ENCODE measurements at regions not wholly inside any gene's neighbourhood (a gene's known extent, or its start where the extent isn't known, plus 50 kb on each side); places are given as distances from the start of the nearest gene placed in this dataset.
"Not testable (repeated sequence)": the region's sequence is repeated elsewhere in the genome, so short reads cannot be mapped to it uniquely, and the experiment has no call there.

DNA sequence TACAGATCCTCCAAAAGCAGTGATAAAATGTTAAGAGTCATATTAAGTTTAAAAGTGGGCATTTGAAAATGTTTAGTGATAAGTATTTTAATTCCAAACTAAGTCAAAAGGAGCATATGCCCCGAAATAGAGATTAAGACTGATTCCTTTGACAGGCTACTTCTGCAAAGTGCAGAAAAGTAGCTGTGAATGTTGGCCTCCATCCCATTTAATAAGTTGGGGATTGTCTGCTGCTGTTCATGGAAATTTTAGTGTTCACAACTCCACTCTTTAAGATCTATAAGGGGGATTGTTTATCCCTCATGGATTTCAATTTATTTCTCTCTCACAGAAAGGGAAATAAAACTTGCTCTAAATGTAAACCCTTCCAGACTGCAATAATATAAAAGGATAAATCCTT lies 278.3 kb downstream of the KCTD12 start:
- DNase-seq = no peak

DNA sequence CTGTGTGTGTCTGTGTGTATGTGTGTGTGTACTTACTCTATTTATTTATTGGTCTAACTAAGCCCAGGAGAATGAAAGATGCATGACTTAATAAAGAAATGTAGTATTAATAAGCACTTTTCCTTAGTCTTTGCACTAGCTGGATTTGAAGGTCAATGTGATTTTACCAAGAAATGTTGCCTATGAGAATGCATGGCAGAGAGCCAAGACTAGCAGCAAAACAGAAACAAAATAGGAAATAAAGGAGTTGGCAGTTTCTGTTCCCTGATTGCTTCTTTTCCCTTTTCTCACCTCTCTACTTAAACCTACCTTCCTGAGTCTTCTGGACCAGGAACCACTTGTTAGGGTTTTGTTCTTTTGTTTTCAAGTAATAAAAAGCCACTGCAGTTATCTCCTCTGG lies 286.1 kb downstream of the KCTD12 start:
- DNase-seq = no peak

GRCh38 chr13:76597868-76598267 lies 288.3 kb downstream of the KCTD12 start:
- DNase-seq = no peak

- DNase-seq = no peak
Observed at GRCh38 chr13:76596216-76596615, 290.0 kb downstream of the KCTD12 start.

- DNase-seq = no peak
Observed at GRCh38 chr13:76594435-76594834, 291.8 kb downstream of the KCTD12 start.

DNA sequence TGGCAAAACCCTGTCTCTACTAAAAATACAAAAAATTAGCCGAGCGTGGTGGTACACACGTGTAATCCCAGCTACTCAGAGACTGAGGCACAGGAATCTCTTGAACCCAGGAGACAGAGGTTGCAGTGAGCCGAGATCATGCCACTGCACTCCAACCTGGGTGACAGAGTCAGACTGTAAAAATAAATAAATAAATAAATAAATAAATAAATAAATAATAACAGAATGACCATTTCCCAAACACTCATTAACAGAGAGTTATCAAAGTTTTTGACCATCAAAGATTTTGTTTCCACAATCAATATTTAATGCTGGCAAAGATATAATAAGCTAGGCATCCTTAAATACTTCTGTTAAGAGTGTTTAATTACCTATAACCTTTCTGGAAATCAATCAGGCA lies 299.4 kb downstream of the KCTD12 start:
- DNase-seq = no peak

DNA sequence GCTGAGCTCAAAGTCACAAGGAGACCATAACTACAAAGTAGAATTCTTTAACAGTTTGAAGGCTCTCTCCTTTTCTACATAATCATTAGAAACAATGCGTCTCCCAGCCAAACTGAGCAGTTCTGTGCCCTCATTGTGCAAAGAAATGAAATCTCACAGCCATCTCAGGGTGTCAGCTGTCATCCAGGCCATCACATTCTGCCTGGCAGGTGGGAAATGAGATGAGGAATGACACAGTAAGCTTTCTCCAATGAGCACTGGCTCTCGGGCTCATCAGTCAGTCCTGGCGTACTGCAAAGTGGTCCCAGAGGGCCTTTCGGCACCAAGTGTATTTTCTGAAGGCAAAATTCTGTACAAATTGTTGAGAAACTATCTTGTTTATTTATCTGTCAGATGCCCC lies 306.5 kb downstream of the KCTD12 start:
- no peak for DNase-seq

DNA sequence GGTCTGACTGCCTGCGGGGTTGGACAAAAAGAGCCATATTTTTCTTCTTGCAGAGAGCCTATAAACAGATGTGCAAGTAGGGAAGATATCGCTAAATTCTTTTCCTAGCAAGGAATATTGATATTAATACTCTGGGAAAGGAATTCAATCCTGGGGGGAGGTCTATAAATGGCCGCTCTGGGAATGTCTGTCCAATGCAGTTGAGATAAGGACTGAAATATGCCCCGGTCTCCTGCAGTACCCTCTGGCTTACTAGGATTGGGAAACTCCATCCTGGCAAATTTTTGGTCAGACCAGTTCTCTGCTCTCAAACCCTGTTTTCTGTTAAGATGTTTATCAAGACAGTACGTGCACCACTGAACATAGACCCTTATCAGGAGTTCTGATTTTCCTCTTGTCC lies 310.6 kb downstream of the KCTD12 start:
- not testable (repeated sequence) for DNase-seq

DNA sequence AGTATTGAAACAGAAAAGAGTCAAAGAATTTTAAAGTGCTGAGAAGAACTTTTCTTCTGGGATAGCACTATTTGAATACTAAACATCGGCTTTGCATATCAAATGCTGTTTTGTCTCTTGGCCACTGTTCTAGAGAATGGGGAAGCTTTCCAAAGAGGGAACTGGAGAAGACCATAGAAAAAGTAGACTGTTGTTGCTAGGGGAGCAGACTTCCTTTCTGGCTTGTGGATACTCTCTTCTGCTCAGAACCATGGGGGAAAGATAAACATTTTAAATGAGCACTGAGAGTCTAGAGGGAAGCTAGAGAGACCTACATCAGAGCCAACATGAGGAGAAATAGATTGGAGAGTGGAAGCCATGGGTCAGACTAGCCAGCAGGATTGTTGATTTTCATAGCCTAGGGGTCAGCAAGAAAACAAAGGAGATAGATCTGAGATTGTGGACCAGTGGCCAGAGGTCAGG lies 315.7 kb downstream of the KCTD12 start:
- DNase-seq = no peak

- no peak for DNase-seq
Observed at GRCh38 chr13:76556627-76557026, 329.6 kb downstream of the KCTD12 start.

GRCh38 chr13:76552807-76553206 lies 333.4 kb downstream of the KCTD12 start:
- DNase-seq = no peak

- no peak for DNase-seq
Observed at GRCh38 chr13:76552041-76552772, 334.0 kb downstream of the KCTD12 start.

DNA sequence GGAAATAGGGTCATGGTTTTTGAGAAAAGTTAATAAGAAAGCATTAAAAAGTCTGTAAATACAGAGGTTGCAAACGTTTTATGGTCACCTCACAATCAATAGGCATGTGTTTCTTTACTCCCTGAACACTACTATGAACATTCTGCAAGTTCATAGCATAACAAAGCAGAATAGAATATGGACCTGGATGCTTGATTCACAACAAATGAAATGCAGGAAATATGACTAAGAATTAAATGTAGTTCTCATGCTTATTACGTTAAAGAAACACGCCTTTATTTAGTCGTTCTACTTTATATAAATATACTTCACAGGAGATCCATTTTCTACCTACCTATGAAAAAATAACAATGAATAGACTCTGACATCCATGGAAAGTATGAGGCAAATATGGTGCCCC lies 344.0 kb downstream of the KCTD12 start:
- no peak for DNase-seq

- no peak for DNase-seq
Observed at GRCh38 chr13:76538004-76538403, 348.2 kb downstream of the KCTD12 start.

DNA sequence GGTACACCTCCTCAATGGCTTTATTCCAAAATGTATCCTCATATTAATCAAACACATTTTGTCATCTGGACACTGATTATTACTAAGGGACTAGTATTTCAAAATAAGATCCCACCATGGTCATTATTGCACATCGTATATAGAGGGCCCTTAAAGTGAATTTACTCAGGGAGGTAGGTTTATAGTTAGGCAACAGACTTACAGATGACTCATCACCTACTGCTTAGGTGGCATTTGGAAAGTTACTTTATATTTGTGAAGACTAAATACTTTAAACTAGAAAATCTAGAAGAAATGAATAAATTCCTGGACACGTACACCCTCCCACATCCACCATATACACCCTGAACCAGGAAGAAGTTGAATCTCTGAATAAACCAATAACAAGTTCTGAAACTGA lies 353.0 kb downstream of the KCTD12 start:
- DNase-seq = no peak

DNA sequence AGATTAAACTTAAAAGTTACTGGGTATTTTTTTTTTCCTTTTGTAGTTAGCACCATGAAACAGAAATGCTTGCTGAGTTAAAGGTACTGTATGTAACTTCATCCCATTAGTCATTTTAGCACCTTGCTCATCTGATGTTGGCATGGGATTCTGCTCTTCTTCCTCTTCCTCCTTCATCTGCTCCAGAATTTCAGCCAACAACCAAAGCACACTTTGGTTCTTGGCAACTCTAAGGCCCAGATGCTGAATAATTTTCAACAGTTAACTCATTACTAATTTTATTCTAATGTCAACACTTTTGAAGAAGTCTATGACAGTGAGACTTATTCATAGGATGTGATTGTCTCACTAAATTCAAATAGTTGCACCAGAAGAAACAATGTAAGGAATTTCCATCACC lies 359.2 kb downstream of the KCTD12 start:
- no peak for DNase-seq

DNA sequence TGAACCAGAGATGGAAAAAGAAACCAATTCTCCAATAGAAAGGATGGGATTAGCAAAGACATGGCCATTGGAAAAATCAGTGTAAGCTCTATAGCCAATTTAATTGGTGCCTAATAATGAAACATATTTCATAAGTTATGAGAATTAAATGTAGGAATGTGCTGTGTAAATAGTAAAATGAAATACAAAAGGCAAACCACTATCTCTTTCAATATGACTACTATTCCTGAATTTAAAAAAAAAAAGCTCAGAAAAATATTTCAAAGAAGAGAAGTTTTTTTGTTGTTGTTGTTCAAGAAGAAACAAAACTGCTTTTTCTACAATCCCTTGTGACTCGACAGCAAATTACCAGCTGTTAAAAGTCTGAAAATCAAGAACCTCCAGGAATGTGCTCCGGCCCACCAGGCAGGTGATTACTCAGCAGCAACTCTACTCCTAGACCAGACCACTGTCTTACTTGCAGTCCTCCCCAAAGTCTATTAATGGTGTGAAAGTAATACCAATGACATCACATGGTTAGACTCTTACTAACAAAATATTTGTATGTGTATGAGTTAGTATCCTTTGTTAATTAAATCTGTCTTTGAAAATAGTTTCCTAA lies 362.4 kb downstream of the KCTD12 start:
- DNase-seq = no peak

DNA sequence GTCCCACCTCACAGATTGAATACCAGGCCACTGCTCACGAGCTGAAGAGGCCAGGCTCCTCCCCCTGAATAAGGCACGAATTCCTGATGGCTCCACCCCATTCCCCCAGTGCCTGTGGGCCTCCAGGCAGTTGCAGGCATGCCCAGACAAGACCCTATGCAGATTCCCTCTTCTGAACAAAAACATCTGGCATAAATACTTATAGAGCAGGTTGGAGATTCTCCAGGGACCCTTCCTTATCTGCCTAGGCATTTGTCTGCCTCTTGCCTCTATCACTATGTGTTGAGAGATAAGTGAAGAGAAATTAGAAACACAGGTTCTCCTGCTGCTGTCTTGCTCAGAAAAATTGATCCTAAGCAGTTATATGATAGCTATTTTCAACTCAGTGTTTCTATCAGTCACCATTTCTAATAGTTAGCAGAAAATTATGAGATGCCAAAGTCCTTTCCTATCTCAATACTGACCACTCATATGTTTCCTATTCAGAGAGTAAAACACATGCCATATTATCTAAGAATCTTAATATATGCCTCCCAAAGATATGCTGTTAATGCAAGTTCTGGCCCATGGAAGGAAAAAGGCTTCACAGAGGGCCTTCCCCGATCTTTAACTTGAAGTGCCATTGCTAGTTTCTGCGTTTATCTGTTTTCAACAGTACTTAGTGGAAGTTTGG lies 364.0 kb downstream of the KCTD12 start:
- no peak for DNase-seq

DNA sequence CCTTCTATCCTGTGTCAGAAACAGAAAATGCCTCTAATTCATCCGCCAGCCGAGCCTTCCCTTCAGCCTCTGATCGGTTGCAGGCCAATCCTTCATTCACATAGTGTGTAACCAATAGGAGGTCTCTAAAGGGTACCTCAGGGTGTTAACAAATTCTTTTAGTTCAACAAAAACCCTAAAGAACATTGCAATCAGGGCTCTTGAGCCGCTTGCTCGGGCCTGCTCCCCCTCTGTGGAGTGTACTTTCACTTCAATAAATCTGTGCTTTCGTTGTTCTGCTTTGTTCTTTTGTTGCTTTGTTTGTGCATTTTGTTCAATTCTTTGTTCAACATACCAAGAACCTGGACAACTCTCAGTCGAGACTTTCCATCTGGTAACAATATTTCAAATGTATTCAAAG lies 366.5 kb downstream of the KCTD12 start:
- no peak for DNase-seq

- no peak for DNase-seq
Observed at GRCh38 chr13:76516586-76516985, 369.6 kb downstream of the KCTD12 start.

- DNase-seq = no peak
Observed at GRCh38 chr13:76516013-76516412, 370.2 kb downstream of the KCTD12 start.

- DNase-seq = no peak
Observed at GRCh38 chr13:76512721-76513145, 373.5 kb downstream of the KCTD12 start.

GRCh38 chr13:76505437-76505836 lies 380.8 kb downstream of the KCTD12 start:
- DNase-seq = no peak

DNA sequence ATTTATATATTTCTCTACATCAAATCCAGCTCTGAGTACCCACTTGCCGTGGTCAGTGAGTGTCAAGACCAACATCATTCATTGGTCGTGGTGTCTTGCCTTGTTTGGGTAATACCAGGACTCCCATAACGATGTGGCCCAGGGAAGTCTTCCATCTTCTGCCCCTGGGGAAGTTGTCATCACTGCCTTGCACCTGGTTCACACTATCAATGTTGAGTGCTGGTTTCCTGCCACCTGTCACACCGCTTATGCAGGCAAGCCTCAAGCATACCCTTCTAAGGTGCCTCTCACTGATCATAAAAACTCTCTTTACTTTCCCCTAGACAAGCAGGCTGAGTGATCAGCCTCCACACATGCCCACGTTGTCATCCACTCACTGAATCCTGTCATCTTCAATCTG lies 382.4 kb downstream of the KCTD12 start:
- DNase-seq = no peak
